WTC11 (cell line): ENCODE measurements at regions not wholly inside any gene's neighbourhood (a gene's known extent, or its start where the extent isn't known, plus 50 kb on each side); places are given as distances from the start of the nearest gene placed in this dataset.

Experiments
- ATAC-seq: fragments of 200-7000 bp; cut with Tn5 transposase; 2 replicates; pipeline ENCODE4 v1.10.0; 2021; ENCODE audit warnings: mild to moderate bottlenecking, moderate library complexity
- CTCF ChIA-PET: fragments of 300-600 bp; sonication (Branson Sonifier 250); formaldehyde crosslinking; loops from one replicate; lab custom pipeline; 2021; ENCODE audit warnings: antibody characterized with exemption; lab: Charles Lee
- POLR2A ChIA-PET: fragments of 350-600 bp; sonication (Branson Sonifier 250); formaldehyde crosslinking; loops from one replicate; lab custom pipeline; 2021; ENCODE audit warnings: antibody characterized with exemption; lab: Charles Lee
- DNase-seq: peaks from one replicate; pipeline ENCODE4 v3.0.0; 2021; ENCODE audit warnings: low spot score
- H3K27ac Mint-ChIP-seq: 2 replicates; pipeline ENCODE4 v1.8.0; 2021; ENCODE audit warnings: mixed read lengths
- H3K27me3 Mint-ChIP-seq: 2 replicates; pipeline ENCODE4 v1.8.0; 2021; ENCODE audit warnings: low read depth, mild to moderate bottlenecking, moderate library complexity, mixed read lengths
- H3K36me3 Mint-ChIP-seq: 2 replicates; pipeline ENCODE4 v1.8.0; 2021; ENCODE audit warnings: mixed read lengths
- H3K4me1 Mint-ChIP-seq: 2 replicates; pipeline ENCODE4 v1.8.0; 2022; ENCODE audit warnings: mixed read lengths
- H3K4me3 Mint-ChIP-seq: 2 replicates; pipeline ENCODE4 v1.8.0; 2021; ENCODE audit warnings: mild to moderate bottlenecking, moderate library complexity, mixed read lengths
- H3K9me3 Mint-ChIP-seq: 2 replicates; pipeline ENCODE4 v1.8.0; 2021; ENCODE audit warnings: mixed read lengths
- ARID4B ChIP-seq: sonication (generic); formaldehyde crosslinking; IDR thresholded peaks from 2 replicates; pipeline ENCODE4 v1.8.0; 2023; ENCODE audit warnings: missing genetic modification reagents, mild to moderate bottlenecking, borderline replicate concordance
- ATF2 ChIP-seq: sonication (generic); formaldehyde crosslinking; IDR thresholded peaks from 2 replicates; pipeline ENCODE4 v1.8.1; 2022; ENCODE audit warnings: low read depth, missing genetic modification reagents, borderline replicate concordance
- CDX4 ChIP-seq: fragments of 250-450 bp; sonication (Bioruptor Pico); IDR thresholded peaks from 2 replicates; pipeline ENCODE4 v1.9.0; 2021; ENCODE audit warnings: moderate library complexity, mild to moderate bottlenecking, inconsistent platforms, borderline replicate concordance
- ERG ChIP-seq: fragments of 250-450 bp; sonication (Bioruptor Pico); IDR thresholded peaks from 2 replicates; pipeline ENCODE4 v1.8.0; 2021; ENCODE audit warnings: mild to moderate bottlenecking
- GTF2I ChIP-seq: fragments of 250-450 bp; sonication (Bioruptor Pico); conservative IDR thresholded peaks from 2 replicates; pipeline ENCODE4 v1.4.0; 2021; ENCODE audit warnings: mild to moderate bottlenecking
- MAX ChIP-seq: sonication (generic); formaldehyde crosslinking; IDR thresholded peaks from 2 replicates; pipeline ENCODE4 v1.8.0; 2022; ENCODE audit warnings: mild to moderate bottlenecking, missing genetic modification reagents
- NFATC4 ChIP-seq: fragments of 250-450 bp; sonication (Bioruptor Pico); IDR thresholded peaks from 2 replicates; pipeline ENCODE4 v1.9.0; 2021; ENCODE audit warnings: mild to moderate bottlenecking
- PRRX2 ChIP-seq: fragments of 250-450 bp; sonication (Bioruptor Pico); IDR thresholded peaks from 2 replicates; pipeline ENCODE4 v1.8.0; 2021; ENCODE audit warnings: mild to moderate bottlenecking
- SMAD4 ChIP-seq: sonication (generic); formaldehyde crosslinking; IDR thresholded peaks from 2 replicates; pipeline ENCODE4 v1.8.0; 2022; ENCODE audit warnings: mild to moderate bottlenecking, missing genetic modification reagents
- TEAD4 ChIP-seq: sonication (generic); formaldehyde crosslinking; IDR thresholded peaks from 2 replicates; pipeline ENCODE4 v1.8.0; 2022; ENCODE audit warnings: mild to moderate bottlenecking, missing genetic modification reagents
- USF2 ChIP-seq: sonication (generic); formaldehyde crosslinking; IDR thresholded peaks from 2 replicates; pipeline ENCODE4 v1.8.1; 2023; ENCODE audit warnings: mild to moderate bottlenecking, missing genetic modification reagents, moderate library complexity
- ZBTB21 ChIP-seq: sonication (generic); formaldehyde crosslinking; IDR thresholded peaks from 2 replicates; pipeline ENCODE4 v1.8.1; 2023; ENCODE audit warnings: mild to moderate bottlenecking, missing genetic modification reagents, borderline replicate concordance
- ZNF281 ChIP-seq: sonication (generic); formaldehyde crosslinking; IDR thresholded peaks from 2 replicates; pipeline ENCODE4 v1.8.0; 2023; ENCODE audit warnings: mild to moderate bottlenecking, missing genetic modification reagents
- ZNF396 ChIP-seq: fragments of 250-450 bp; sonication (Bioruptor Pico); IDR thresholded peaks from 2 replicates; pipeline ENCODE4 v1.8.0; 2021; ENCODE audit warnings: mild to moderate bottlenecking, moderate library complexity, borderline replicate concordance
- ZNF425 ChIP-seq: fragments of 250-450 bp; sonication (Bioruptor Pico); conservative IDR thresholded peaks from 2 replicates; pipeline ENCODE4 v1.9.0; 2021; ENCODE audit warnings: mild to moderate bottlenecking

GRCh38 chr4:187619319-187619718 is 376.3 kb upstream of the ZFP42 start:
- H3K36me3 Mint-ChIP-seq: peaks cover 5% of the 10 kb centered on the region
- H3K4me3 Mint-ChIP-seq: no peak overlapping the region
- ChIA-PET CTCF (interaction anchor here (0.5 to 1.8 kb wide), 2 partner anchors 13 to 733 kb away, joined by 5 to 6 read pairs; no protein-coding TSS in a partner anchor), POLR2A (no interaction called here)
- peaks cover 9% of the 10 kb centered on the region for H3K9me3 Mint-ChIP-seq
- peaks cover 29% of the 10 kb centered on the region for H3K4me1 Mint-ChIP-seq
- H3K27me3 Mint-ChIP-seq: no peaks in the 10 kb centered on the region
- DNase-seq (no peak), ATAC-seq (no peak)
- H3K27ac Mint-ChIP-seq: no peak overlapping the region
- no peak for TF ChIP-seq ZBTB21 (CRISPR knock-in tag)
- no peak for TF ChIP-seq CDX4 (CRISPR knock-in tag)
- no peak for TF ChIP-seq GTF2I (CRISPR knock-in tag)

GRCh38 chr4:187632260-187632995 is 363.1 kb upstream of the ZFP42 start:
- ATAC-seq: no peak
- Mint-ChIP-seq H3K27ac (no peak overlapping the region), H3K27me3 (no peaks in the 10 kb centered on the region), H3K9me3 (peaks cover 10% of the 10 kb centered on the region; the same call in 1 of the 2 replicates), H3K4me3 (no peak overlapping the region), H3K4me1 (peaks cover 18% of the 10 kb centered on the region), H3K36me3 (no peaks in the 10 kb centered on the region)
- ChIA-PET CTCF (no interaction called here), POLR2A (no interaction called here)
- DNase-seq: no peak
- no peak for TF ChIP-seq ATF2 (CRISPR knock-in tag)
- TF ChIP-seq ERG: no peak
- no peak for TF ChIP-seq ZNF425 (CRISPR knock-in tag)
- TF ChIP-seq SMAD4 (CRISPR knock-in tag): no peak
- TF ChIP-seq PRRX2 (CRISPR knock-in tag): no peak
- TF ChIP-seq MAX (CRISPR knock-in tag): no peak
- no peak for TF ChIP-seq TEAD4 (CRISPR knock-in tag)
- TF ChIP-seq ZNF396: no peak
- no peak for TF ChIP-seq GTF2I (CRISPR knock-in tag)
- no peak for TF ChIP-seq ARID4B
- TF ChIP-seq USF2: no peak
- no peak for TF ChIP-seq ZBTB21 (CRISPR knock-in tag)
- TF ChIP-seq ZNF281 (CRISPR knock-in tag): no peak
- TF ChIP-seq NFATC4: no peak
- TF ChIP-seq CDX4 (CRISPR knock-in tag): no peak
